GM19468 (cell line): ENCODE measurements at regions not wholly inside any gene's neighbourhood (a gene's known extent, or its start where the extent isn't known, plus 50 kb on each side); places are given as distances from the start of the nearest gene placed in this dataset.

Experiments used
- ATAC-seq: cut with Tn5 transposase; IDR thresholded peaks from one replicate; pipeline ENCODE4 v1.9.1; 2021; ENCODE audit warnings: mild to moderate bottlenecking, moderate library complexity, moderate number of reproducible peaks; ENCODE audit not compliant: unreplicated experiment; ENCODE audit errors: extremely low read depth

GRCh38 chr12:125262851-125263250 is 197.6 kb downstream of the AACS start:
- no peak for ATAC-seq

- no peak for ATAC-seq
Measured at GRCh38 chr12:125263385-125263784, 198.2 kb downstream of the AACS start.

GRCh38 chr12:125267114-125267513 is 201.9 kb downstream of the AACS start:
- no peak for ATAC-seq

DNA sequence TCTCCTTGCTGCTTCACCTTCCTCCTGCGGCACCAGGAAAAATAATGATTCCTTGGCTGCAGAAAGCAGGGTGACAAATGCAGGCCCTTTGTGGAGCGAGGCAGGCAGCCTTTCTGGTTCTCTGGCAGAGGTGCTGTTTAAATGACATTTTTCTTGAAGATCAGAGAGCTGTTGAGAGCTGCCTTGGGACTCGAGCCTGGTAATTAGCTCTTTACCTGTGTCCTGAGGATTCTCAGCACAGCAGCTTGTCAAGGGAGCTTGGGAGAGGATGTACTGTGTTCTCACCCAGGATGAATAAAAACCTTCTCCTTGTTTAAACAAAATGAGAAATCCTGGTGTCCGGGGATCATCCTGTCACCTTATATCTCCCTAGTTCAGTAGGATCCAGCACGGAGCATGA is 204.0 kb downstream of the AACS start:
- ATAC-seq: no peak

GRCh38 chr12:125271892-125272291 is 206.7 kb downstream of the AACS start:
- ATAC-seq: no peak

GRCh38 chr12:125272383-125272933 is 207.2 kb downstream of the AACS start:
- ATAC-seq: no peak

DNA sequence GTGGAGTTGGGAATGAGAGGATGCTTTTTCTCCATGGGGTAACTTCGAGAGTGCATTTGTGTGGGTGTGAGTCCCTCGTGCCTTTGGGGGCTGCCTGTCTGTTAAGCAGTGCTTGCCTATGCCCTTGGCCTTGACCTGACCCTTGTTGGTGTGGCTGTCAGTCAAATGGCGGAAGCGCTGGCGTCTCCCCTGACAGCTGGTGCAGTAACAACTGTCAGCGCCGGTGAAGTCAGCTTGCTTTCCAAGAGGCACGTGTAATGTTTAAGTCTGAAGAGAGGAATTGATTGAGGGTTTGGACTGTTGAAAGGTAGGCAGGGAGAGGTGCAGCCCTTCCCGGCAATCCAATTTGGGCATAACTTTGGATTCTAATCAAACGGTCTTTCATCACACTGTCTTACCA is 211.3 kb downstream of the AACS start:
- ATAC-seq: no peak

- no peak for ATAC-seq
Measured at GRCh38 chr12:125280482-125281377, 215.5 kb downstream of the AACS start.

DNA sequence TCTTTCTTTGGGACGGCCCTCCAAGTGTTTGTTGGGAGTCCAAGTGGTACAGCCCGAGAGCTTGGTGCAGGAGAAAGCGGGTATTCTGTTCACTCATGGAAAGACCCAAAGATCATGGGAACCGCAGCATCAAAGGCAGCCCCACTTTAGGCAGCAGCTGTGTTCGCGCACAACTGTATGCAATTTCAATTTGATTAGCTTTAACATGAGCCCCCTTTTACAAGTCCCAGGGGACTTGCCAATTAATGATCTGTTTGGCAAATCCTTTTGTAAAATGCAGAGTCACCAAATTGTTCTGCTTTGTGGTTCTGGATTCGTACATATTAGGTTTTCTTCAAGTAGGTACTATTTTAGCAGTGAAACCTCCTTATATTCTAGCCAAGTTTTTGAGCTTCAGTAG is 217.7 kb downstream of the AACS start:
- ATAC-seq: no peak

- no peak for ATAC-seq
Measured at GRCh38 chr12:125283521-125283920, 218.3 kb downstream of the AACS start.

GRCh38 chr12:125284087-125284486 is 218.9 kb downstream of the AACS start:
- no peak for ATAC-seq

- no peak for ATAC-seq
Measured at GRCh38 chr12:125284945-125285685, 219.9 kb downstream of the AACS start.

- ATAC-seq: no peak
Measured at GRCh38 chr12:125286005-125286727, 220.9 kb downstream of the AACS start.

- ATAC-seq: no peak
Measured at GRCh38 chr12:125287155-125287847, 222.1 kb downstream of the AACS start.

DNA sequence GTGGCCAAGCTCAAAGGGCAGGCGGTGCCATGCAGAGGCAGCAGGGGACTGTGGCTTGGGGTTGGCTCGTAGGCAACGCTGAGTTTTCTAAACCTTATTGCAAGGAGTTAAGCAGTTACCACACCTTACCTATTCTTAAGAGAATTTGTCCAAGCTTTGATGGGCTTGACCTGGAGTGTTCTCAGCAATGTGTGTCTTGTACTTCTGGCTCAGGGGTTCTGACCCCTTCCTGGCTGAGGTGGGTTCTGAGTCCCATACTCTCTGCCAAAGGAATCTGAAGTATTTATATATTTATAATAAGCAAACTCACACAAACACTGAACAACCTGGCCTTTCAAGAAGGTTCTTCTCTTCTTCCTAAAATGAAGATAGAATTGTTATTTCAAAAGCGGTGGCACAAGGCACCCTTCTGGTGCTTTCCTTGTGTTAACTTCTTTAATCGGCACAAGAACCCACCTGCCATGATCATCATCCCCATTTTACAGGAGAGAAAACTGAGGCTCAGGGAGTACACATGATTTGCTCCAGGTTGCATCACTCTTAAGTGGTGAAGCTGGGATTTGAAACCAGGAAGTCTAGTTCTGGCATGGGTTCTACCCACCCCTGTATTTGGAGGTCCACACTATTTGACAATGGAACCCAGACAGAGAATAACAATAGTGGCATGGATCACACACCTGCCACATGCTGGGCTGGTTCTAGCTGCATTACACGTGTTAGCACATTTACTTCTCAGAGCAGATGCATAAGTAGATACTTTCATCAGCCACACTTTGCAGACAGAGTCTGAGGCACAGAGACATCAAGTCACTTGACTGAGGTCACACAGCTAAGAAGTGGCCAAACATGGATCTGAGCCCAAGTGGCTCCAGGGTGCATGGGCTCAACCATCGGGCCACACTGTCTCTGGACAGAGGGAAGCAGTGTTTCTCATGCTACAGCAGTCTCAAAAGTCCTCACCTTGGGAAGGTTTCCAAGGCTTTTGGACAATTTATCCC is 224.0 kb downstream of the AACS start:
- no peak for ATAC-seq

DNA sequence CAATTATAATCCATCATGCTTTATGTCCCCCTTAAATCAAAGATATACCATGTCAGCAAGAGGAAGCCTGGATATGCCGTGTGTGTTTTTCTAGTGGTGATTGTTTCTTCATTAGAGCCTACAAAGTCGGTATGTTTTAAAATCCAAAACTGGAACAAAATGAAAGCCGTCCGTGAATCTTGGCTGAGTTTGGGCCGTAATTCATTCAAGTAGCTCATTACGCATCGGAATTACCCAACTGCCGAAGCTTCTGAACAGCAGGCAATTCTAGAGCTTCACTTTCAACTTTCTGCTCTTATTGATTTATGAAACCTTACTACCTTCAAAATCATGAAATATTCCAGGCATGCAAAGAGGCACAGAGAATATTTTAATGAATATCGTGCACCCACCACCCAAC is 224.7 kb downstream of the AACS start:
- ATAC-seq: no peak

- ATAC-seq: no peak
Measured at GRCh38 chr12:125292700-125293099, 227.5 kb downstream of the AACS start.

DNA sequence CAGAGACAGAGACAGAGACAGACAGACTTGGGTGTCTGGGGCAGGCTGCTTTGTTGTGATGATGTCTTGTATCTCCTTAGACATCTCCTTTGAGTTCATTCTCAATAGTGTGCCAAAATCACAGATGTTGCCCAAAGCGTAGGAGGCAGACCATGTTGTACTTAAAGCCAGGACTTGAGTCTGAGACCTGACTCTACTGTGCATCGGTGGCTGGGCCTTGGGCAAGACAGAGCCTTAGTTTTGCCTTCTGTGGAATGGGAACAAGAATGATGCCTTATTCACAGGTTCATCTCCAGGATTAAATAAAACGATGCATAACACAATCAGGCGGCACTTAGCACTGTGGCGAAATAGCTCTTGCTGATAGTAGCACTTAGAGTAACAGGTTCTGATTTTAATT is 230.3 kb downstream of the AACS start:
- no peak for ATAC-seq

DNA sequence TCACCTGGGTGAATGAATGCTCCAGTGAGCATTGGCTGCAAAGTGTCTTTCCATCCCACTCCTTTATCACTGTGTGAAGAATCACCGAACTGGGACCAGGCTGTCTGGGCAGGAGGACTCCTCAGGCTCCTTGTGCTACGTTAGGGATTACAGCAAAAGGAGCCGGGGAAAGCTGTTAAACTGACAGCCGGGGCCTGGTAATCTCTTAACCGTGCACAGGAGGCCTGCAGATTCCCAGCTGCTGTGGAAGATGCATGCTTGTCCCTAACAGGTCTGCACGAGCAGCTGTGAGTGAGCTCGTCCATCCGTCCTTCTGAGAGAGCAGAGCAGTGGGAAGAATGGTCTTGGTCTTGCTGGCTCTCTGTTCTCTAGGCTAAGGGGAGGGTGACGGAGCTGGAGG is 231.5 kb downstream of the AACS start:
- no peak for ATAC-seq
